ENCODE measurements at regions not wholly inside any gene's neighbourhood (a gene's known extent, or its start where the extent isn't known, plus 50 kb on each side); places are given as distances from the start of the nearest gene placed in this dataset.

DNA sequence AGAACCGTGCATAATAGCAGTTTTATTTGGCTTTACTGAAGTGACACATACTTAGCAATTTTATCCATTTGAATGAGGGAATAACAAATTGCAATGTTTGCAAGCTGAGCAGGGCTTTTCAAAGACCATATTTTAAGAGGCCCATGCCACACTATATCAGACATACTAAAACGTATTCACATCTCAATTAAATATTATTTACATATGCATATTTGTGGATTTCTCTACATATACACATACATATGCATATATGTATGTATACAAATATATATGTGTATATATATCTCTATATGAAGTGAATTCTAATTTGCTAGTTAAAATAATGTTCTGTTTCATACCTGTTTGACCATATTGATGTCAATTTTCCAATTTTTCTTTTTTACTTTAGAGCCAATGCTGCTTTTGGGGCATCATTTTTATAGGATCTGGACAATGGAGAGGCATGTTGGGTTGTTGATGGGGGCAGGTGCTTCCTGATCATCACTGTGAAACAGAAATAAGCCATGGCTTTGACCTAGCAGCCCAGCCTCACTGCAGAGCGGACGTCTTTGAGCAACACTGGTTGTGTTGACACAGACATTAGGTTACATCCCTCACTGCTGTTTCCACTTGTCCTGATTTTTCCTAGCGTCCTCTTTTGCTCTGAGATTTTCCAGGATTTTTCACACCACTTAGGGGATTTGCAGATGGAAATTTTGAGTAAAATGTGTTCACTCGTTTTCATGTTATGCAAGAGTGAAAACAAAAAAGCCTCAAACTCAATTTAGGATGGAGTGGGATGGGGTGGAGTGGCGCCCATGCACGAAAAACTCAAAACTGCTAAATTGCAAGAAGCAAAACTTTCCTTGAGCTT, 56.9 kb downstream of the RDH14 start:
- DNase-seq (ENCODE audit: low read depth) = no peak

DNA sequence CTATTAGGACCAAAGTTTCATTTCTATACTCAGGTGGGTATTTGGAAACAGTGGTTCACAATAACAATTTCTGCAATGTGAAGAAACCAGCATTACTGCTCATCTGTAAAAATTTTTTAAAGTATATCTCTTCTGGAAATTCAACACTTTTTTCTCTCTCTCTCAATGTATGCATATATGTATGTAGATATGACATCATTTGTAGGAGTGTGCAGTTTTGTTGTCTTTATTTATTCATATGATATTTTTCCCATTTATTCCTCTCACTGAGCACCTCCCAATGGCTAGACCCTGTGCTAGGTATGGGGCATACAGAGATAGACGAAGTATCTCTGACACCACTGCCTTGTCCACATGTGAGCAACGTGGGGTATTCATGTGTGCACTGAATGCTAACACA, 58.3 kb downstream of the RDH14 start:
- DNase-seq (ENCODE audit: low read depth) = no peak

DNA sequence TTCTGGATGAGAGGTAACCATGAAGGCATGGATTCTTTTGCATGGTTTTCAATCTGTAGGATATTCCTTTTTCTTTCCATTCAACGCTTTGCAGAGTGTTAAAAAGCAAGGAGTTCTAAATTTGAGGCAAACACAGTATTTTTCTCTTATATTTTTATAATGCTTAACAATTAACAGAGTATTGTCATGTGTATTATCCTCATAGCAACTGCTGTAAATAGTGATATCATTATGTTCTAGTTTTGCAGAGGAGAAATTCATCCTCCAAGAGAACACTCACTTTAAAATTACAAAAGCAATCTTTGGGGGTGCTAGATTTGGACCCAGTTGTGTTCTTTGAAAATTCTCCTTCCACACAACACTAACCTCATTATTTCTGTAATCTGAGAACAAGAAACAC, 58.7 kb downstream of the RDH14 start:
- DNase-seq (ENCODE audit: low read depth) = no peak

DNA sequence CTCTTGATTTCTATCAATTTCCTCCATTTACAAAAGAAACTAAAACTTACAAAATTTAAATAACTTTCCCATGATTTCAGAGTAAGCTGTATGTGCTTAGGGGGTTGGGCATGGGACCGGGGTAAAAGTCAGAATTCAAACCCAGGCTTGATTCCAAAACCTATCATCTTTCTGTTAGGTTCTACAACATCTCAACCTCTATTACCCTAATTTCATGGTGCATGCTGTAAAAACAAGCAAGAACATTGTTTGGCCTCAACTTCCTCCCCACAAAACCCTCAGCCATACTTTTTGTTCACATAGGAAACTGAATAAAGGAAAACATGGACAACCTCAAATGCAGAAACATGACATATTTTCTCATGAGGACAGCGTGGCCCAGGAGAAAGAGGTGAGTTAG, 59.3 kb downstream of the RDH14 start:
- no peak for DNase-seq (ENCODE audit: low read depth)

DNA sequence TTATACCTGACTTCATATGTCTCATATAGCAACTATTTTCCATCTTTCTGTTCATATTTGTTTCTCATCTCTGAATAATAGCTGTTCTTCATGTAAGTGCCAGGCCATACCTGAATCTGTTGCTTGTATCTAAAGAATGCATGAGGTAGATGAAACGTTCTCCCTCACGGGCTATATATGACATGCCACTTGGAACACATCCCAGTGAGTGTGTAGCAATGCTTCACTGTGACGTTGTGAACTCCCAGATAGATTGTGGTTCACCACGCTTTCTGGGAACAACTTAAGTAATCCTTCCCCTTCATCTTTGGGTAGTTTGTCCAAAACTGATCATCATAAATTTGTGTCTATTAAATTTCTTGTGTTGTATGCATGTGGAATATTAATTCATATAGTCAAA, 60.1 kb downstream of the RDH14 start:
- no peak for DNase-seq (ENCODE audit: low read depth)

DNA sequence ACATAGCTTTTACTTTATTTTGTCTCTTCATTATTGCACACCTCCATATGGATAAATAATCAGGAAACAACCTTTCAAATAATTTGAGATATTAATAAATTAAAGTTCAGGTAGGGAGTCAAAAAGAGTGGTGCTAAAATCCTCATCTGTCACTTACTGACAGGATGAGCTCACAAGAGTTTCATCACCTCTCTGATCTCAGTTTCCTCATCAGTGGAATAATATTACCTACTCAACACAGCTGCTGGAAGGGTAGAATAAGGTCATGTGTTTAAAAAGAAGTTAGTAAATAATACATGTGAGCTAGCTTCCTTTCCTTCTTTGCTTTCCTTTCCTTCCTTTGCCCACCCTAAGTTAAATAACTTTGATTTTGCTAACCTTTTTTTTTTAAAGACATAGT, 61.9 kb downstream of the RDH14 start:
- DNase-seq (ENCODE audit: low read depth) = no peak

DNA sequence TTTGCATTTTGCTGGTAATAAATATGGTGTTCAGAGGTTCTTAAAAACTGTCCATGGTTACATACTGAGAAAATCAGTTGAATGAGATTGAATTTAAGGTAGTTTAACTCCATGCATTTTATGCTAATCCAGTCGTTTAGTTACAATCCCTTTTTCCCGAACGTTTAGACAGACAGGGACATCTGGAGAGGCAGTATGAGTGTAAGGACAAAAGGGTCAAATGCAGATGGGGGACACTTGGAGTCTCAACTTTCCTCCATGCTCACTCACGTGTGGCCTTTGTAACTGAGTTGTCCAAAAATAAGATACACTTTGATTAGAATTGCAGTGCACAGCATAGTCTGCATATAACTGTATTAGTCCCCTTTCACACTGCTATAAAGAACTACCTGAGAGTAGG, 63.9 kb downstream of the RDH14 start:
- no peak for DNase-seq (ENCODE audit: low read depth)

DNA sequence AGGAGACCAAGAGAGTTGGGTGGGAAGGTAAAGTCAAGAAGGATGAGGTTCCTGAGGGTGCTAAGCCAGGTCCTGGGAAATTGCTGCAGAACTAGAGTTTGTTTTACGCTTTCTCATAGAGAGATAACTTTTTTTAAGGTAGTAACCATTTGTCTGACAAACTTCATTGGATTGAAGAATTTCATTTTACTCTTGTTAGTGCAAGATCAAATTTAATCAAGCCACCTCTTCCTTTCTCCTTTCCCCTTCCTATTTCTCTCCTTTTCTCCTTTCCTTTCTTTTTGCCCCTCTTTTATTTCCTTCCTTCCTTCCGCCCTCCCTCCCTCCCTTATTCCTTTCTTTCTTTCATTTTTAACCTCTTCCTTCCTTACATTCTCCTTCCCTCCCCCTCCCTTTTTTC, 65.4 kb downstream of the RDH14 start:
- no peak for DNase-seq (ENCODE audit: low read depth)

DNA sequence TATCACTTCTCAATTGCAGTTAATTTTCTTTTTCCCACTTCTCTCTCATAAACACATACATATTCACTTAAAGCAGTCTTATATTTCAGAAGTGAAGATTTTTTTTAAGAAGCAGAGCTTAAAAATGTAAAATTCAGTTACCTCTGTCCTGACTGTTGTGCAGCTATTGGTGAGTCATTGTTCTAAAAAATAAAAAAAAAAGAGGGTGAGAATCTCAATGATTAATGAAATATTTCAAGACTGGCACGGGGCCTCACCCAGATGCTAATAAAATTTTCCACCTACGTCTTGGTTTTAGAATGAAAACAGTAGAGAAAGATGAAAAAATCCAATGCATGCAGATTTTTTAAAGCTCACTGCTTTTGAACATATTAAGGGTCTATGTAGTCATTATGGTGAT, 67.7 kb downstream of the RDH14 start:
- no peak for DNase-seq (ENCODE audit: low read depth)

DNA sequence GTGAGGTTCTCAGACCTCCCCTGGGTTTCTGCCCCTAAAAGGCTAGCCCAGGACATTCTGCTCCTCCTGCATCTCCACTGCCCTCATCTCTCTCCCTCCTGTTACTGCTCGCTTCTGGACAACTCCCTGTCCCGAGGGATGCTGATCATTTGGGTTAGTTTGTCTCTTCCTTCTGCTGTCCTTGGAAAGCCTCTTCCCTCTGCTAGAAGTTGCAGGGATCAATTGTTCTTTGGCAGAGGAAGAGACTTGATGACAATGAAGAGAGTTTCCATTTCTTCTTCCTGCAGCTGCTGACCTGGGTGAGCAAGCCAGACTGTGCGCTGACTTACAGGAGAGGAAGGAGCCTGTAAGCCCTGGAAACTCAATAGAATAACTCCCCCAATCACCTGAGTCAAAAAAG, 68.9 kb downstream of the RDH14 start:
- DNase-seq (ENCODE audit: low read depth) = no peak

DNA sequence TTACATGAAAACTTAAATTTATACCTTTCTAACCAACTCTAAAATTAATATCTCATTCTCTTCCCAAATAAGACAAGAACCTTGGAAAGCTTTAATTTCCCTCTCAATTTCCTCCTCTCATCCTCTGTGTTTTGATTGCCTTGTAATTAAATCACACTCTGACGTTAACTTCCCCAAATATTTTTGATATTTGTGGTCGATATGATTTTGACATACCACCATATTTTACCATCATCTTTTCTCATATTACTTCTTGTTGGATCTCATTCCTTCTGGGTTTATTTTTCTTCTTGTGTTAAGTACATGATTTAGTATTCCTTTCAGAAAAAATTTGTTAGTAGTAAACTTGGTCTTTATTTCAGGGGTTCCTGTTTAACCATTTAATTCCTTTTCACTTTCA, 69.6 kb downstream of the RDH14 start:
- DNase-seq (ENCODE audit: low read depth) = no peak

DNA sequence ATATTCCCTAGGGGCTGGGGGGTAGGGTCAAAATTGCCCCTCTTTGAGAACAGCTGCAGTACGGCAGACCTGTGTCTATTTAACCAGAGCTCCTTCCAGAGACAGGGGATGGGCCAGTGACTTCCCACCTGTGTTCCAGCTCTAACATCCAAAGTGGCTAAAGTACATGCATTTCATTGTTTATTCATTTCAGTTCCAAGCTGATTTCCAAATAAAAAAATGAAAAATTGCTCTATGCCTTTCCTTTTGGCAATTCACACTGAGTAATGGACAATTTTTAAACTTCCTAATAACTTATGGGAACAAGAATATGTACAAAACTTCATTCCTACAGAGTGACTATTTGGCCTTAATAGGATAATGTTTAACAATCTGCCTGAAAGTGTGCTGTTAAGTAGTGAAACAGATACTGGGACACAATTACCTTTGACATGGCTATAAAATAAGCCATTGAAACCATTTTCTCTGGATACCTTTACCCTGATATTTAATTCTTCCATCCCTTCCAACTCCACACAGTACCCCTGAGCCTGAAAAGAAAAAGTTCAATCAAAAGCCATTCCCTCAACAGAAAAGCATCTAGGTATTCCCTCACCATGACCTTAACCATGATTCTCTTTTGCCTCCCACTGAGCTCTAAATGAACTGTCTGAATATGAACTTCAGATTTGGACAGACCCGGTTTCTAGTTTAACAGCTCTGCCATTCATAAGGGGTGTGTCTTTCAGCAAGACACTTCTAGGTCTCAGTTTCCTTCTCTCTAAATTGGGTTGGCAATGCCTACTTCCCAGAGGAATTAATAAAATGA, 73.1 kb downstream of the RDH14 start:
- no peak for DNase-seq (ENCODE audit: low read depth)

DNA sequence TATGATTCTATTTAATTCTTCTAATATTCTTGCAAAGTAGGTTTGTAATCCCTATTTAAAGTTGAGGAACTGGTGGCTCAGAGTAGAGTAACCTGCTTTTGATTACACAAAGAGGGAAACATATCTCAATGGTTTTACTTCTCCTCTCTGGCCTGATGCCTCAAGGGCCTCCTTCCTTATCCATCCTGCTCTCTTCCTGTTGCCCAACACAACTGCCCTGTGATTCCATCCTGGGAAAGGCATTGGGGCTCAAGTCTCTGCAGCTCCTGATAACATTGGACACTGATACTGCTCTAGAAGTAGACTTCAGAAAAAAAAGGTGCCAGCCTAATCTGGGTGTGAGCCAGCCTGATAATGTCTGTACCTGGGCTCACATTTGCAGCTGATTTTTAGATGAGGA, 75.8 kb downstream of the RDH14 start:
- DNase-seq (ENCODE audit: low read depth) = no peak

DNA sequence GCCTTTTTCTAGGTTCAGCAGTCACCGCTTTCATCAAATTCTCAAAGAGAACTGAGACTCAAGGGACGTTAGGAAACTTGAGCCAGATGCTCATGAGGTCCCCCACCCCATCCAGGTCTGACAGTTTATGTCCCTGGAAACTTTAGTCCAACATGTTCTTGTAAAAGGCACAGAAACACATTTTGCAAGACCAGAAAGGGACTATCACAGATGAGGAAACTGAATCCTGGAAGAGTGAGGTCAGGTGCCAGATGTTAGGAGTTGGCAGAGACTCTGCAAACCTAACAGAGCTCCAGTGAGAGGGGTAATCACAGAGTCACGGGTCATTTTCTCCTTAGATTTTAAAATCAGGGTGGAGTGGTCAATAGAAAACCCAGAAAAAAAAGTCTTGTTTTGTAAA, 76.6 kb downstream of the RDH14 start:
- DNase-seq (ENCODE audit: low read depth) = peak; percentile 17

DNA sequence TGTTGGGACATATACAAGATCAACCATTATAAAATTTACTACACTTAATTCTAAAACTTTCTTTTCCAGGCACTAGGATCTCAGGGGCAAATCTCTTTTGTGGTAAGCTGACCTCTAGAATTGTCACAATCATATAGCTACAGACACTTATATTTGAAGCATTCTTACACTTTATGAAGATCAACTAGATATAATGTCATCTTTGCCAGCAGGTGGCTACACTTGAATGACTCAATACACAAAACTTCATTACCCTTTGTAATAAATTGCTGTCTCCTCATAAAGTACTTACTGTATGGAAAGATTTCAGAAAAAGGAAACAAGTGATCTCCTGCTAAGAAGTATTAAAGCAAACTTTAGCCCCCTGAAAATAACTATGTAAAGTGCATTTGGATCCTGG, 77.8 kb downstream of the RDH14 start:
- no peak for DNase-seq (ENCODE audit: low read depth)

DNA sequence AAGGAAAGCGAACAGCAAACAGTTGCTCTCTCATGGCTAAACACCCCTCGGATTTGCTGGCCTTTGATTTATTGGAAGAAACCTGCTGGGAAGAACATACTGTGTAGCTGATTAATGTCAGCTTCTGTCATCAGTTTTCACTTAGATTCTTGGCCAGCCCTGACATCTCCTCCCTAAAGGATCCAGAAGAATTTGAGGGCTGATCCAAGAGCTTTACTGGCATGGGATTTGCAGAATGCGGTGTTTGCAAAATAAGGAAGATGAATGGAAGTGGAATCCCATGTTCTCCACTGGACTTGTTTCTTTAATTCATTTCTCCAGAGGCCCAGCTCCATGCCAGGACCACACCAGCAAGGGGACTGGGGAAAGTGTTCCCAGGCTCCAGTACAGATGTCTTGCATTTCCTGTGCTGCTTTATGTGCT, 80.5 kb downstream of the RDH14 start:
- peak; percentile 76 for DNase-seq (ENCODE audit: low read depth)

DNA sequence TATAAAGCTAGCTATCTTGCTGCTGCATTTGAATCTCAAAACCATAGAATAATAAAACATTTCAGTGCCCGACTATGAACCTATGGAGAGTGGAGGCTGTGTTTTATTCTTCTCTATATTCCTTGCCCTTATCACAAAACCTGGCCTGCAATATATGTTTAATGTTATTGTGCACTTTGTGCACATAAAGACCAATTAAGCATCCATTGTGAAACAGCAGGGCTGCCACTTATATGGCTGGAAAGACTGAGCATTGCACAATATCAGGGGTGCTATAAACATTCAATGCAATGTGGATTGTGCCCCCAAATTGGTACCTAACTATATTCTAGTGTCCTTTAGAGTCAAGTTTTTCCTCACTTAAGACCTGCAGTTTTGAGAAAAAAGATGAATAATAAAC, 83.2 kb downstream of the RDH14 start:
- DNase-seq (ENCODE audit: low read depth) = no peak

DNA sequence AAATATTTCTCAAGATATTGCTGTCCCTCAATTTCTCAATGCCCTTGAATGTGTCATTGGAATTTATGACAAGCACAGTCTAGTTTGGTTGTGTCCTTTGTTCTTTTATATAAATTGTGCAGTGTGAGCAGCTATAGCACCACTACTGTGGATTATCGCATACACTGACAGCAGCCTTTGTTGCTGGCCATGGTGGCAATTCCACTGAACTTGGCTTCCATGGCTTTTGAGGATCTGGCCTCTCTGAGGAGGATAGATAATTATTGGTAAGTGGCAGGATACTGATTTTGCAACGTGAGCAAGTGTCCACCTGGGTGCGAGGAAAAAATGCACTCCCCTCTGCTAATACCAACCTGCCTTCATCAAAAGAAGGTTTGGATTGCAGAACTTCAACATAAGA, 84.0 kb downstream of the RDH14 start:
- no peak for DNase-seq (ENCODE audit: low read depth)

DNA sequence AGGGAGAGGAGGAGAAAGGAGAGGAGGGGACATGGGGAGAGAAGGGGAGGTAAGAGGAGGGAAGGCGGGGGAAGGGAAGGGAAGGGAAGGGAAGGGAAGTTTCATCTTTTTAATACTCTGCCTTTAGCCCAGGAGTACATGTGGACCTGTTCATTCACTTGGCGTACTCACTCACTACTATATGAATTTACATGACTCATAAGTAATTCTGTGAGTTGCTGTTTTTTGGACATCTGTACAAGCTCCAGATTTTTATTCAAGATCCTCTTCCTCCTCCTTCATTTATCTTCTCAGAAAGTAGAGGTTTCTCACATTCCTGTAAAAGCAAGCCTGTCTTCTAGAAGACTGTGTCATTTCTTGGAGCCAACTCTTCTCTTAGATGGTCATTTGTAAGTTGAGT, 84.6 kb downstream of the RDH14 start:
- DNase-seq (ENCODE audit: low read depth) = no peak

DNA sequence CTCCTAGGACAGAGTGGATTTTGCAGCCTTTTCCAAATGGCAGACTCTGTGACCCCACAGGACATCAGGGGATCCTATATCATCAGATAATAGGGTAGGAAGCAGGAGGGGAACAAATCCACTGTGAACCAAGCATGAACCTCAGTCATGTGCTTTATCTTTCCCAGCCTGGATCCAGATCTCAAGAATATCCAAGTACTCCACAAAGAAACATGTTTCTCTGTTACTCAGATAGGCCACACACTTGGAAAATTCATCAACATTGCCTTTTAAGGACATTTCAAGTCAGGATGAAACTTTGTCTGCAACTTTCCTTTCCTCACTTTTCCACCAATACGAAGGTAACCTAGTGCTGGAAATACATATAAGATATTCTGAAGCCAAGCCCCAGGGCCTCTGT, 85.8 kb downstream of the RDH14 start:
- DNase-seq (ENCODE audit: low read depth) = no peak

DNA sequence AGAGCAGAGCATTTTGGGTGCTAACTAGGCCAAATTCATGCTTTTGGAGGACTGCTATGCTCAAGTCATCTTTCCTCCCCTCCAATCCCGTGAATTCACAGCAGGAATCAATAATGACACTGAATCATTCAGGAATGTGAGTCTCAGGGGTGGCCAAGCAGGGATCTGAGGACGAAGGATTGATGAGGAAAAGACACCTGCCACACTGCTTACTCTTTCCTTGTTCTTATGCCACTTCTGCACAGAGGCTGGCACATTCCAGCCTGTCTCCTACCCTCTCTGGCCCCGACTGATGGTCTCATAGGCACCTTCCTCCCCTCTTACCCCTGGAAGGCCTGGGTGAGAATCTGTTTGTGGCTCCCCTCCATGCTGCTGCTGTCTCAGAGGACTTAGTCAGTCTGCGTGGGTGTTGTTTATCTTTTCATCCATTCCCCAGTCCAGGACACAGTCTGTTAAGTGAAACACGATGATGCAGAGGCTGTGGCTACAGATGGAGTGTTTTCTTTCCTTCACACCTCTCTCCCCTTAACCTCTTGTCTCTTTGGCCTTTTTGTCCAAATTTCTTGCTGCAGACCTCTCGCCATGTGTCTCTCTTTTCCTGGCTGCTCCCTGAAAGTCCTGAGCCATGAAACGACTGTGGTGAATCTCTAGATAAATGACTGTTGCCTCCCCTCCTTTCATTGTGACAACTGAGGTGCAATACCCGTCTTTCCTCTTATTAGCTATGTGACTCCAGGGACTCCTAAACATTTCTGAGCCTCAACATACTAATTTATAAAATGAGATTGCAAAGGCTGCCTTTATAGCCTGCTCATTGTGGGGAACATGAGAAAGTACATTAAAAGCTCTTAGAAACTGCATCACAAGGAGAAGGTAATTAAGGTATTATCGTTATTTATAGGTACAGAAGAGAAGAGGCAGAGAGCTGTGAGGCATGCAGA, 86.9 kb downstream of the RDH14 start:
- peak; percentile 62 for DNase-seq (ENCODE audit: low read depth)

DNA sequence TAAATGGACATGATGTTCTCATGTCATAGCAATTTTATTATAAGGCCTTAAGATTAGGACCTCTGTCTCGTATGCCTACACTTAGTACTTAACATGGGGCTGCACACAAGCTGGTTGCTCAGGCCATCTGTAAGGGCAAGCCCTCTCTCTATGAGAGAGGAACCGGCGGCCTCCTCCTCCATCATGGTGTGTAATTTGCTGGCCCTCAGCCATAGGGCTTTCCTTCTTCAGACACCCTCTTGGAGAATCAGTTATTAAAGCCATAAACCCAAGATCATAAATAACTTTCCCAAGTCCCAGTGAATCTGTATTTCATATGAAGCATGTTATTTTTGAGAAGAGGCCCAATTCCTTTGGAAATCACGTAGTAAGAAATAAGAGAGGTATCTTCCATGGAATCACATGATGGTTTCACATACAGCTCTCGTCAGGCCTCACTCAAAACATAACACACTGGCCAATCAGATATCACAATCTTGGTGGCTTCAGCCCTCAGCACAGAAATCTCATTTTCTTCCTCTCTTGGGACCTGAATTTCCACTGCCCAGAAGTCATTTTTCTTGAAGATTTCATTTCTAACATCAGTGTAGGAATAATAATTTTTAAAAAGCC, 92.6 kb downstream of the RDH14 start:
- DNase-seq (ENCODE audit: low read depth) = no peak
